GM21737 (cell line): ENCODE measurements at regions not wholly inside any gene's neighbourhood (a gene's known extent, or its start where the extent isn't known, plus 50 kb on each side); places are given as distances from the start of the nearest gene placed in this dataset.
A peak's percentile ranks its signal among the peaks of the same experiment; 100 is the strongest.

Experiments used
- ATAC-seq: cut with Tn5 transposase; IDR thresholded peaks from one replicate; pipeline ENCODE4 v1.9.1; 2021; ENCODE audit warnings: mild to moderate bottlenecking, moderate library complexity; ENCODE audit not compliant: unreplicated experiment

DNA sequence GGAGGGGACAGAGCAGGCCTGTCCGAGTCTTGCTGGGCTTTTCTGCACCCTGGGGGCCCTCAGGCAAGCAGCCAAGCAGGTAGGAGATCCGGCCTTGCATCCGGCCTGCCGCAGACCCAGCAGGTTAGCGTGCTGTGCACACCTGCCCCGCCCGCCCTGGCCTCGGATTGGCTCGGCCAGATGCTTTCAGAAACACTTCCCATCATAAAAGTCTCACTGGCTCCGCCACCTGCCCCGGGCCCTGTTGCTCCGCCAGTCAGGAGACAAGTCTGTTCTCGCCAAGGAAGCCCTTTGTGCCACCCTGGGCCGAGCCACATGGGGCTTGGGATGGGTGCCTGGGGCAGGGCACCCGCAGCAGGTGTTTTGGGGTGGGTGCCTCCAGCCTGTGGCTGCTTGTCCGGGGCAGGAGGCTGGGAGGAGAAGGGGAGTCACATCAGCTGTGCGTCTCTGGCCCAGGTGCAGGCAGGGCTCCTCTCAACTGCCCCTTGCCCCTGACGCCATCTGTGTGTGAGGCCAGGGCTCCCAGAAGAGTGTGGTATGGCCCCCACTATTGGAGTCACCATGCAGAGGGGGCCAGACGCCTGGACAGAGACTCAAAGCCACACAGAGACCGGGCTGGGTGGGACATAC, 228.2 kb upstream of the GSE1 start:
- ATAC-seq: no peak

DNA sequence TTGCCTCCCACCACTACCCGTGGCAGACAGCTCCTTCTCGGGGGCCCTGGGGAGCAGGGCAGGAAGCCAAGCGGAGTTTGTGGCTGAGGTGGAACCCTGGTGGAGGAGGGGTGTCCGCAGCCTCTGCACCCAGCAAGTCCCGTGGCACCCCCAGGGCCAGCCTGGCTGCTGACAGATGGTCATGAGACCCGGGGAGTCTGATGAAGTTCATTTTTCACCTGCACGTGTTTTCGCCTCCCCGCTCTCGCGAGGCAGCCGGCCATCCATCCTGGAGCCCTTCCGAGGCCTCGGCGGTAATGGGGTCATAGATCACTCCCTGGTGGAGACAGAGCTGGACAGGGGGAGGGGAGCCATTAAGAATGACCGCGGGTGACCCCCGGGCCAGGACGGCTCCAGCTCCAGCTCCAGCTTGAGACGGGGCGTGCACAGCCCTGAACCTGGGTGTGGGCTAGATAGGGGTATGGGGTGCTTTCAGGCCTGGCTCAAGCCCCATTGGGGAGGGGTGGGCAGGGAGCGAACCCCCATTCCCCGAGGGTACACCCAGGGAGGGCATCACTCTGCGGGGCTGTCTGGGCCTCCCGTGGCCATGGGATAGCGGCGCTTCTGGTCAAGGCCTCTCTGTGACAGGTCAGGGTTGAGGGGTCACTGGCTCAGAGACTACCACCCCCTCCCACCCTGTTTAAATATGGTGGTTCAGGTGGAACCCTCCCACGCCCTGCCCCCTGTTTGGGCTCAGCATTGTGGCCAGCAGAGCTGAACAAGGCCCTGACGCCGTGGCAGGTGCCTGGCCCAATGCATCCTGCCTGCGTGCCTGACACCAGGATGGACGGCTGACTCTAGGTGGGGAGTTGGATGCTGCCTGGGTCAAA, 227.4 kb upstream of the GSE1 start:
- peak; percentile 57 for ATAC-seq

GRCh38 chr16:85386467-85387170, 226.5 kb upstream of the GSE1 start:
- no peak for ATAC-seq

GRCh38 chr16:85387171-85387507, 226.0 kb upstream of the GSE1 start:
- no peak for ATAC-seq

DNA sequence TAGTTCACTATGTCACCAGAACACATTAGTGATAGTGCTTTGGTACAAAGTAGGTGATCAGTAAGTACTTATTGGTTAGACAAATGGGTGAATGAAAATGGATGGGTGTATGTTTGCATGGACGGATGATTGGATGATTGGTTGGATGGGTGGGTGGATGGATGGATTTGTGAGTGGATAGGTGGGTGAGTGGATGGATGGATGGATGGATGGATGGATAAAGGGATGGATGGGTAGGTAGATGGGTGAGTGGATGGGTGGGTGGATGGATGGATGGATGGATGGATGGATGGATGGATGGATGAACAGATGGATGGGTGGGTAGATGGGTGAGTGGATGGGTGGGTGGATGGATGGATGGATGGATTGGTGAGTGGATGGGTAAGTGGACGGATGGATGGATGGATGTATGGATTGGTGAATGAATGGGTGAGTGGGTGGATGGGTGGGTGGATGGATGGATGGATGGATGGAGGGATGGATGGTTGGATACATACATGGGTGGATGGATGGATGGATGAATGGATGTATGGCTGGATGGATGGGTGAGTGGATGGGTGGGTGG, 225.3 kb upstream of the GSE1 start:
- no peak for ATAC-seq

- no peak for ATAC-seq
Observed at GRCh38 chr16:85389679-85390470, 223.2 kb upstream of the GSE1 start.

DNA sequence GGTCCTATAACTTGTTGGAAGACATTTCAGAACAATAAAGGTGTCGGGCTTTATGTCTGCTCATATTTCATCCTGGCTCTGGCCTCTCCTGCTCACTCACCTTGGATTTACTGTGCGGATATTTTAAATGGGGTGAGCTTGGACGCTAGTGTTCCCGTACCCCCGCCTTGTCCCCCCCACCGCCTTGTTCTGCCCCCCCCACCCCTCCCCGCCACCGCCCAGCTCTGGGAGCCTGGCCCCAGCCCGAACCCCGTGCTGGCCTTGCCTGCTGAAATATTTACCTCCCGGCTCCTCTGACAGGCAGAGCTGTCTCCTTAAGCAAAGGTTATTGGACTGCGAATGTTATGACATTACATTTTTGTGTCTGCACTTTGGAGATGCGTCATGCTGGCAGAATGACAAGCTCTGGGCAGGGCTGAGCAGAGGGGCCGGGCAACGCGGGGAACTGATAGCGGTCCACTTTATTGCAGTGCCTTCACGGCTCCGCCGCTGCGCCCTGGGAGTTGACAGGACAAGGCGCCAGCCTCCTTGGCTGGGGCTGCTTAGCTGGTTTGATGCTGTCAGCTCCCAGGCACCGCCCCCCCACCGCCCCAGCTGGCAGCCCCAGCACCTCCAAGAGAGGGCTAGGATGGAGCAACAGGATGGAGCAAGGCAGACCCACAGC, 222.5 kb upstream of the GSE1 start:
- ATAC-seq: no peak

DNA sequence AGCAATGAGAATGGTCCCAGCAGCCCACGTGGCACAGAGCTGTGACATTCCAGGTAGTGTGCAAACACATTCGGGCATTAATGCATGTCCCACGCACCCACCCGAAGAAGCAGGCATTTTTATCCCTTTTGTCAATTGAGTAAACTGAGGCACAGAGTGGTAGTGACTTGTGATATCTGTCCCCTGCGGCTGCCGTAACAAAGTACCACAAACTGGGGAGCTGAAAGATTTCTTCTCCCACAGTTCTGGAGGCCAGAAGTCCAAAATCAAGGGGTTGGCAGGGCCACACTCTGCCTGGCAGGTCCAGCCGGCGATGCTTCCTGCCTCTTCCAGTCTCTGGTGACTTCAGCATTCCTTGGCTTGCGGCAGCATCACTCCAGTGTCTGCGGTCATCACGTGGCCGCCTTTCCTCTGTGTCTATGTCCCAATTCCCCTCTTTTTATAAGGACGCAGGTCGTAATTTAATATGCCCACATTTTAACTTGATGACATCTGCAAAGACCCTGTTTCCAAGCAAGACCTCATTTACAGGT, 221.9 kb upstream of the GSE1 start:
- ATAC-seq: no peak

GRCh38 chr16:85391769-85392583, 221.1 kb upstream of the GSE1 start:
- ATAC-seq: no peak

DNA sequence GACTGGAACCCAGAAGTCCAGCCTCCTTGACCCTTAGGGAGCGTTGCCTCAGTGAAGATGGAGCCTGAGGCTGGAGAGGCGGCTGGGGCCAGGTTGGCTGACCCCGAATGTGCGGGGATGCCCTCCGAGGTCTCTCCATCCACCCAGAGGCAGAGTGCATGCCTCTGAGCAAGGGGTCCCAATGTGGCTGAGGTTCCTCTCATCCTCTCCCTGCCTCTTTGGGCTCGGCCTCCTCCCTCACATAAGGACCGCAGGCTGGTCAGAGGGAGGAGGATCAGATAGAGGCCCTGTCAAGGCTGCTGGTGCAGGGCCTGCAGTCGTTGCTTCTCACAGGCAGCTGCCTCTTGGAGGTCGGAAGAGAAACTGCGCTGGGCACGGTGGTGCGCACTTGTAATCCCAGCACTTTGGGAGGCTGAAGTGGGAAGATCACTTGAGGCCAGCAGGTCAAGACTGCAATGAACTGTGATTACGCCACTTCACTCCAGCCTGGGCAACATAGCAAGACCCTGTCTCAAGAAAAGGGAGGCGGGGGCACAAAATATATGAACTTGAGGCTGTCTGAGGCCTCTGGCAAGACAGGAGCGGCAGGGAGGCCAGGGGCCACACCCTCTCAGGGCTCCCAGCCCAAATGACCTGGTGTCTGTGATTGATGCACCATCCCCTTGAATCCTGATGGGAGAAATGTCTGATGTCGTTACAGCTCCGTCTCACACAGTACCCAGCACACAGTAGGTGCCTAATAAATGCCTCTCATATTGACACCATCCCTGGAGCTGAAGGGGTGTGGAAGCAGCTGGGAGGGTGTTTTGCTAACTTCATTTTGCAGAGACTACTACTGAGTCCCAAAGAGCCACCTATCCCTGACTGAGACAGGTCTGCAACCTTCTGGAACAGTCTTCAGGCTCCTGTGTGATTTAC, 220.1 kb upstream of the GSE1 start:
- ATAC-seq: no peak

- ATAC-seq: no peak
Observed at GRCh38 chr16:85393674-85394451, 219.3 kb upstream of the GSE1 start.

- ATAC-seq: no peak
Observed at GRCh38 chr16:85394456-85395206, 218.5 kb upstream of the GSE1 start.

DNA sequence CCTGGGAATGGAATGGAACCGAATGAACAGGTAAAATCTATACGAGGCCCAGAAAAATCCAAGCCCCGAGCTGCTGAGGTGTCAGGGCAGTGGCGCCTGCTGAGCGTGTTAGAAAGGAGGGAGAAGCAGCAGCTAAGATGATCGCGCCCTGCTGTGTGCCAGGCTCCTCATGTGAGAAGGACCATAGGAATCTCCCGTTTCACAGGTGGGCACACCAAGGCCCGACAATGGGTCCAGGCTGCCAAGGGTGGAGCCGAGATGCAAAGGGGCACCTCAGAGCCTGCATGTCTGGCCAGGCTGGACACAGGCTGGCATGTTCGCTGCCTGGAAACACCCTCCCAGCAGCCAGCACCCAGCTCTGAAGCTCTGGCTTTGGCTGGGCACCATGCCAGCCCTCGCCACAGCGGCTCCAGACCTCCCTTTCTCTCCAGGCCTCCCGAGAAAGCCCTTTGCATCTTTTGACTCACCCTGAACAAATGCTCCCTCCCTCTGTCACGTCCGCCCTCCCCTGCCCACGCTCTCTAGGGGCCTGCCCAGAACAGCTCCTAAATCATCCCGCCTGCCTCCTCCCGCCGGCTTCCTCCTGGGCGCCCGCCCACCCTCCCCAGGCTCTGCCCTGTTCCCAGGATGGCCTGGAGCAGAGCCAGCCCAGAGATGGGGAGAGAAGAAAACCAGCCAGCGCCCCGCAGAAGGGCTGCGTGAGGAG, 217.8 kb upstream of the GSE1 start:
- ATAC-seq: no peak

DNA sequence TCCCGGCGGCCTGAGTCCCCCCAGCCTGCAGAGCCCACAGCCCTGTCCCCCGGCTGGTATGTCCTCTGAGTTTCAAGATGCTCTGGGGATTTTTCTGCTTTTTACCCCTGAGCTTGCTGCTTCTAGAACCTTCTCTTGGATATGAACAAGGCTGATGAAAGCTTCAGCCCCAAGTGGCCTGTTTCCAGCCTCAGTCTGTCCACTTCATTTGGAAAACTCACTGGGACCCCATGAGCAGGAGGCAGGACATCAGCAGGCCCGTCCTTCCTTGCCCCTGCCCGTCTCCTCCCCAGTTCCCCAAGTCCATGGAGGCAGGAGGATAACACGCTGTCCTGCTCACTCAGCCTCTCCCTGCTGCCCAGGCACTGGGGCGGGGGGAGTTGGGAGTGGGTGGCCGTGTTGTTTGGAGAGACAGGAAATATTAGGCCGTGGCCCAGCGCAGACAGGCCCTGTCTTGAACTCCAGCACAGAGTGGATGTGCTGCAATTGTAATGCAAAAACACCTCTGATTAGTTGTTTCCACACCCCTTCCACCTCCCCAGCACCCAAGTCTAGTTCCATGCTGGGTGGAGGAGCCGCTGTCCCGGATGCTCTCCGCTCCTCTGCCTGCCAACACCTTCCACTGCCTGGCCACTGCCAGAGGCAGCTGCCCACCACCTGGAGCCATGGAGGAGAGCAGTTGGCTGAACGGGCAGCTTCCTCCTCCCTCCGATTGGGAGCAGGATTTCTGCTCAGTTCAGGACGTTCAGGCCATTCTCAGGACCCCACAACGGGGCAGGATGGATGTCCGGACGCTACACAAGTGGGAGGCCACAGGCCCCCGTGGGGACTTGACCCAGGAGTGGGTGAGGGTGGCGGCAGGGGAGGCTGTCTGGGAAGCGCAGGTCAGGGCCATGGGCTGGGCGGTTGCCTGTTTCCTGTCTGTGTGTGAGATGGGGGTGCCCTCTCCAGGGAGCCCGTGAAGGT, 216.9 kb upstream of the GSE1 start:
- no peak for ATAC-seq
